HG03045 (cell line): ENCODE measurements at regions not wholly inside any gene's neighbourhood (a gene's known extent, or its start where the extent isn't known, plus 50 kb on each side); places are given as distances from the start of the nearest gene placed in this dataset.

Experiments used
- ATAC-seq: cut with Tn5 transposase; IDR thresholded peaks from one replicate; pipeline ENCODE4 v1.9.1; 2021; ENCODE audit warnings: mild to moderate bottlenecking, moderate library complexity; ENCODE audit not compliant: unreplicated experiment

GRCh38 chr13:40318366-40318765, 348.1 kb downstream of the FOXO1 start:
- ATAC-seq = no peak

GRCh38 chr13:40319699-40320579, 346.5 kb downstream of the FOXO1 start:
- ATAC-seq = no peak

- ATAC-seq = no peak
Measured at GRCh38 chr13:40328091-40328490, 338.4 kb downstream of the FOXO1 start.

GRCh38 chr13:40329781-40330485, 336.5 kb downstream of the FOXO1 start:
- ATAC-seq = no peak

GRCh38 chr13:40330950-40331349, 335.5 kb downstream of the FOXO1 start:
- no peak for ATAC-seq

- ATAC-seq = no peak
Measured at GRCh38 chr13:40331802-40332201, 334.6 kb downstream of the FOXO1 start.

GRCh38 chr13:40333226-40333625, 333.2 kb downstream of the FOXO1 start:
- no peak for ATAC-seq

GRCh38 chr13:40334031-40334430, 332.4 kb downstream of the FOXO1 start:
- ATAC-seq = no peak

GRCh38 chr13:40334616-40335015, 331.8 kb downstream of the FOXO1 start:
- no peak for ATAC-seq

- no peak for ATAC-seq
Measured at GRCh38 chr13:40336228-40337221, 329.9 kb downstream of the FOXO1 start.

- ATAC-seq = no peak
Measured at GRCh38 chr13:40337651-40338050, 328.8 kb downstream of the FOXO1 start.

- ATAC-seq = no peak
Measured at GRCh38 chr13:40338217-40338616, 328.2 kb downstream of the FOXO1 start.

GRCh38 chr13:40340368-40341095, 325.9 kb downstream of the FOXO1 start:
- no peak for ATAC-seq

- no peak for ATAC-seq
Measured at GRCh38 chr13:40341096-40341471, 325.4 kb downstream of the FOXO1 start.

GRCh38 chr13:40341501-40341900, 324.9 kb downstream of the FOXO1 start:
- ATAC-seq = no peak

GRCh38 chr13:40342461-40342860, 324.0 kb downstream of the FOXO1 start:
- no peak for ATAC-seq

GRCh38 chr13:40342901-40343300, 323.5 kb downstream of the FOXO1 start:
- no peak for ATAC-seq

GRCh38 chr13:40343550-40344269, 322.7 kb downstream of the FOXO1 start:
- ATAC-seq = no peak

- no peak for ATAC-seq
Measured at GRCh38 chr13:40344270-40345148, 321.9 kb downstream of the FOXO1 start.
